ENCODE measurements at regions not wholly inside any gene's neighbourhood (a gene's known extent, or its start where the extent isn't known, plus 50 kb on each side); places are given as distances from the start of the nearest gene placed in this dataset.
A peak's percentile ranks its signal among the peaks of the same experiment; 100 is the strongest.

DNA sequence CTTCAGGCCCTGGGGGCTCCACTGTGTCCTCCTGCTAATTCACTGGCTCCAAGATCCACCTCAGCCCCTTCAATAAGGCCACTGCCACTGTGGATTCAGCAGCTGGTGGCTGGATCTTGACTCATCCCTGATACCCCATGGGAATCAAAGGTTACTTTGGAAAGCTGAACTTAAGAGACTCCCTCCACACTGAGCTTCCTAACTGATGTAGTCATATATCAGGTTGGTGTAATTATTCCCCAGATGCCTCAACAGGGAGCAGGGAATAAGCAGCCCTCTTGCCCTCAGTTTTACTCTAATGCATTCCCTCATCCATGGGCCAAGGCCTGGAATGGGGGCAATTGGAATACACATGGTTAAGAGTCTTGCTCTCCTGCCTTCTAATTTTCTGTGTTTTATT lies 164.6 kb downstream of the FASLG start:
- POLR2A ChIA-PET = no interaction called here
- DNase-seq (ENCODE audit: low spot score) (no peak), ATAC-seq (no peak)
- H3K9me3 Mint-ChIP-seq = no peaks in the 10 kb centered on the region
- no peaks in the 10 kb centered on the region for H3K27me3 Mint-ChIP-seq (ENCODE audit: low read depth)
- no peak overlapping the region for H3K27ac Mint-ChIP-seq
- no peak overlapping the region for H3K4me3 Mint-ChIP-seq
- no peak for TF ChIP-seq NFATC4 (CRISPR knock-in tag; IDR thresholded peaks at IDR 0.05)
- no peak for TF ChIP-seq JUN (CRISPR knock-in tag; IDR thresholded peaks at IDR 0.05)
- TF ChIP-seq, protein P1, sequence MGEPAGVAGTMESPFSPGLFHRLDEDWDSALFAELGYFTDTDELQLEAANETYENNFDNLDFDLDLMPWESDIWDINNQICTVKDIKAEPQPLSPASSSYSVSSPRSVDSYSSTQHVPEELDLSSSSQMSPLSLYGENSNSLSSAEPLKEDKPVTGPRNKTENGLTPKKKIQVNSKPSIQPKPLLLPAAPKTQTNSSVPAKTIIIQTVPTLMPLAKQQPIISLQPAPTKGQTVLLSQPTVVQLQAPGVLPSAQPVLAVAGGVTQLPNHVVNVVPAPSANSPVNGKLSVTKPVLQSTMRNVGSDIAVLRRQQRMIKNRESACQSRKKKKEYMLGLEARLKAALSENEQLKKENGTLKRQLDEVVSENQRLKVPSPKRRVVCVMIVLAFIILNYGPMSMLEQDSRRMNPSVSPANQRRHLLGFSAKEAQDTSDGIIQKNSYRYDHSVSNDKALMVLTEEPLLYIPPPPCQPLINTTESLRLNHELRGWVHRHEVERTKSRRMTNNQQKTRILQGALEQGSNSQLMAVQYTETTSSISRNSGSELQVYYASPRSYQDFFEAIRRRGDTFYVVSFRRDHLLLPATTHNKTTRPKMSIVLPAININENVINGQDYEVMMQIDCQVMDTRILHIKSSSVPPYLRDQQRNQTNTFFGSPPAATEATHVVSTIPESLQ (CRISPR knock-in tag; IDR thresholded peaks at IDR 0.05) = no peak
- TF ChIP-seq, protein P2, sequence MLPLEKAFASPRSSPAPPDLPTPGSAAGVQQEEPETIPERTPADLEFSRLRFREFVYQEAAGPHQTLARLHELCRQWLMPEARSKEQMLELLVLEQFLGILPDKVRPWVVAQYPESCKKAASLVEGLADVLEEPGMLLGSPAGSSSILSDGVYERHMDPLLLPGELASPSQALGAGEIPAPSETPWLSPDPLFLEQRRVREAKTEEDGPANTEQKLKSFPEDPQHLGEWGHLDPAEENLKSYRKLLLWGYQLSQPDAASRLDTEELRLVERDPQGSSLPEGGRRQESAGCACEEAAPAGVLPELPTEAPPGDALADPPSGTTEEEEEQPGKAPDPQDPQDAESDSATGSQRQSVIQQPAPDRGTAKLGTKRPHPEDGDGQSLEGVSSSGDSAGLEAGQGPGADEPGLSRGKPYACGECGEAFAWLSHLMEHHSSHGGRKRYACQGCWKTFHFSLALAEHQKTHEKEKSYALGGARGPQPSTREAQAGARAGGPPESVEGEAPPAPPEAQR (CRISPR knock-in tag; IDR thresholded peaks at IDR 0.05) = no peak
- no peak for TF ChIP-seq SMAD4 (CRISPR knock-in tag; IDR thresholded peaks at IDR 0.05)
- TF ChIP-seq ZNF121 (CRISPR knock-in tag; IDR thresholded peaks at IDR 0.05) = no peak
- no peak for TF ChIP-seq SOX15 (CRISPR knock-in tag; IDR thresholded peaks at IDR 0.05)
- TF ChIP-seq, protein P3, sequence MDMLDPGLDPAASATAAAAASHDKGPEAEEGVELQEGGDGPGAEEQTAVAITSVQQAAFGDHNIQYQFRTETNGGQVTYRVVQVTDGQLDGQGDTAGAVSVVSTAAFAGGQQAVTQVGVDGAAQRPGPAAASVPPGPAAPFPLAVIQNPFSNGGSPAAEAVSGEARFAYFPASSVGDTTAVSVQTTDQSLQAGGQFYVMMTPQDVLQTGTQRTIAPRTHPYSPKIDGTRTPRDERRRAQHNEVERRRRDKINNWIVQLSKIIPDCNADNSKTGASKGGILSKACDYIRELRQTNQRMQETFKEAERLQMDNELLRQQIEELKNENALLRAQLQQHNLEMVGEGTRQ (CRISPR knock-in tag; IDR thresholded peaks at IDR 0.05) = no peak
- TF ChIP-seq EMX1 (CRISPR knock-in tag; IDR thresholded peaks at IDR 0.05) = no peak
- TF ChIP-seq GTF2I (CRISPR knock-in tag; conservative IDR thresholded peaks at IDR 0.05) = no peak
- no peaks in the 10 kb centered on the region for H3K36me3 Mint-ChIP-seq
- CTCF ChIA-PET = interaction anchor here (1.5 kb wide), 1 partner anchor 378 kb away, joined by 4 read pairs; no protein-coding TSS in a partner anchor
- H3K4me1 Mint-ChIP-seq = no peaks in the 10 kb centered on the region

DNA sequence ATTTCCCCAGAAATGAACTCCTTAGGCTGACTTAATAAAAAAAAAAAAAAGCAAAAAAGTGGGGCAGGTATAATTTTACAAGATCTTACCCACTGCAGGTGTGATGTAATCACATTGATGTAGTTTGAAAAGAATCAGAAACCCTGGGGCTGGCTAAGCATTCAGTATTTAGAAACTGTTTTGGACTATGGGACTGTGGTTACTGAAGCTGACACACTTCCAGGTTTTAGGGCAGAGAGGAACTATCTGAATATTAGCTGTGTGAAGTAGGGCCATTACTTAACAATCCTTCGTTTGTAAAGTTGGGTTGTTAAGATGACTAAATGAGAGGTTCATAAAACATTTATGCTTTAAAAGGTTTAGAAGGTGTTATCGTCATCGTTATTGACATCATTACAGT lies 165.3 kb downstream of the FASLG start:
- no peak for TF ChIP-seq SP1 (CRISPR knock-in tag; conservative IDR thresholded peaks at IDR 0.05)
- Mint-ChIP-seq H3K4me3 (no peak overlapping the region), H3K9me3 (no peaks in the 10 kb centered on the region), H3K27ac (no peak overlapping the region), H3K36me3 (no peaks in the 10 kb centered on the region), H3K27me3 (ENCODE audit: low read depth) (no peaks in the 10 kb centered on the region), H3K4me1 (no peaks in the 10 kb centered on the region)
- DNase-seq (ENCODE audit: low spot score) (no peak), ATAC-seq (no peak)
- CTCF ChIA-PET = no interaction called here
- POLR2A ChIA-PET = no interaction called here

DNA sequence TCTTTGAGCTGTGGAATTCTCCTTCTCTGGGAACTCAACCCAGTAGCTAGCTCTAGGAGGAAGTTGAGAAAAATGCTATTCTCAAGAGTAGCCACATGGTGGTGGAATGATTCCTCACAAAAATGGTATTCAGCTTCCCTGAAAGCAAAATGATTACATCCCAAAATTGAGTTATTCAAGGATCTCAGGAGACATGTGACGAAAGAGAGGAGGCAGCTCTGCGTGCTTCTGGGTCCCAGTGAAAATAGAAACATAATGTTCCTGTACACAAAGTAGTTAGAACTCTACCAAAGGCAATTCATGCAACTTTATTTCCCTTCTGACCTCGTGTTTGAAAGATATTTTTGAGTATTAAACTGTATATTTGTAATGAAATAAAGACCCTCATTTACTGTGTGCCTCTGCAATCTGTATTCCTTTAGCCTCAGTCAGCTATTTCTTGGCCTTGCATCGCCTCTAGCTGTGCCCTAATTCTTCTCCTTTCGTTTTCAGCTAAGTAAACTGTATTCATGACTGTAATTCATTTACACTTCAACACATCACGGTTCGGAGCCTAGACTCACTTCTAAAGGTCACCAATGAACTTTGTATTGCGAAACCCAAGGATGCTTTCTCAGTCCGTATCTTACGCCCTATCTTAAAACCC lies 167.3 kb downstream of the FASLG start:
- POLR2A ChIA-PET = no interaction called here
- H3K9me3 Mint-ChIP-seq = no peaks in the 10 kb centered on the region
- TF ChIP-seq, protein P4, sequence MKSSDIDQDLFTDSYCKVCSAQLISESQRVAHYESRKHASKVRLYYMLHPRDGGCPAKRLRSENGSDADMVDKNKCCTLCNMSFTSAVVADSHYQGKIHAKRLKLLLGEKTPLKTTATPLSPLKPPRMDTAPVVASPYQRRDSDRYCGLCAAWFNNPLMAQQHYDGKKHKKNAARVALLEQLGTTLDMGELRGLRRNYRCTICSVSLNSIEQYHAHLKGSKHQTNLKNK (CRISPR knock-in tag; IDR thresholded peaks at IDR 0.05) = no peak
- TF ChIP-seq RELA (CRISPR knock-in tag; IDR thresholded peaks at IDR 0.05; ENCODE audit: borderline replicate concordance) = no peak
- TF ChIP-seq CREM (CRISPR knock-in tag; IDR thresholded peaks at IDR 0.05) = no peak
- TF ChIP-seq, protein P5, sequence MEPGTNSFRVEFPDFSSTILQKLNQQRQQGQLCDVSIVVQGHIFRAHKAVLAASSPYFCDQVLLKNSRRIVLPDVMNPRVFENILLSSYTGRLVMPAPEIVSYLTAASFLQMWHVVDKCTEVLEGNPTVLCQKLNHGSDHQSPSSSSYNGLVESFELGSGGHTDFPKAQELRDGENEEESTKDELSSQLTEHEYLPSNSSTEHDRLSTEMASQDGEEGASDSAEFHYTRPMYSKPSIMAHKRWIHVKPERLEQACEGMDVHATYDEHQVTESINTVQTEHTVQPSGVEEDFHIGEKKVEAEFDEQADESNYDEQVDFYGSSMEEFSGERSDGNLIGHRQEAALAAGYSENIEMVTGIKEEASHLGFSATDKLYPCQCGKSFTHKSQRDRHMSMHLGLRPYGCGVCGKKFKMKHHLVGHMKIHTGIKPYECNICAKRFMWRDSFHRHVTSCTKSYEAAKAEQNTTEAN (CRISPR knock-in tag; IDR thresholded peaks at IDR 0.05) = no peak
- TF ChIP-seq PRRX2 (CRISPR knock-in tag; IDR thresholded peaks at IDR 0.05) = no peak
- TF ChIP-seq, protein P6, sequence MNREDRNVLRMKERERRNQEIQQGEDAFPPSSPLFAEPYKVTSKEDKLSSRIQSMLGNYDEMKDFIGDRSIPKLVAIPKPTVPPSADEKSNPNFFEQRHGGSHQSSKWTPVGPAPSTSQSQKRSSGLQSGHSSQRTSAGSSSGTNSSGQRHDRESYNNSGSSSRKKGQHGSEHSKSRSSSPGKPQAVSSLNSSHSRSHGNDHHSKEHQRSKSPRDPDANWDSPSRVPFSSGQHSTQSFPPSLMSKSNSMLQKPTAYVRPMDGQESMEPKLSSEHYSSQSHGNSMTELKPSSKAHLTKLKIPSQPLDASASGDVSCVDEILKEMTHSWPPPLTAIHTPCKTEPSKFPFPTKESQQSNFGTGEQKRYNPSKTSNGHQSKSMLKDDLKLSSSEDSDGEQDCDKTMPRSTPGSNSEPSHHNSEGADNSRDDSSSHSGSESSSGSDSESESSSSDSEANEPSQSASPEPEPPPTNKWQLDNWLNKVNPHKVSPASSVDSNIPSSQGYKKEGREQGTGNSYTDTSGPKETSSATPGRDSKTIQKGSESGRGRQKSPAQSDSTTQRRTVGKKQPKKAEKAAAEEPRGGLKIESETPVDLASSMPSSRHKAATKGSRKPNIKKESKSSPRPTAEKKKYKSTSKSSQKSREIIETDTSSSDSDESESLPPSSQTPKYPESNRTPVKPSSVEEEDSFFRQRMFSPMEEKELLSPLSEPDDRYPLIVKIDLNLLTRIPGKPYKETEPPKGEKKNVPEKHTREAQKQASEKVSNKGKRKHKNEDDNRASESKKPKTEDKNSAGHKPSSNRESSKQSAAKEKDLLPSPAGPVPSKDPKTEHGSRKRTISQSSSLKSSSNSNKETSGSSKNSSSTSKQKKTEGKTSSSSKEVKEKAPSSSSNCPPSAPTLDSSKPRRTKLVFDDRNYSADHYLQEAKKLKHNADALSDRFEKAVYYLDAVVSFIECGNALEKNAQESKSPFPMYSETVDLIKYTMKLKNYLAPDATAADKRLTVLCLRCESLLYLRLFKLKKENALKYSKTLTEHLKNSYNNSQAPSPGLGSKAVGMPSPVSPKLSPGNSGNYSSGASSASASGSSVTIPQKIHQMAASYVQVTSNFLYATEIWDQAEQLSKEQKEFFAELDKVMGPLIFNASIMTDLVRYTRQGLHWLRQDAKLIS (CRISPR knock-in tag; IDR thresholded peaks at IDR 0.05; ENCODE audit: borderline replicate concordance) = no peak
- no peak for TF ChIP-seq ZNF232 (CRISPR knock-in tag; IDR thresholded peaks at IDR 0.05)
- no peak for TF ChIP-seq CBFB (CRISPR knock-in tag; IDR thresholded peaks at IDR 0.05; ENCODE audit: low read depth)
- TF ChIP-seq, protein P3 (CRISPR knock-in tag; IDR thresholded peaks at IDR 0.05) = no peak
- TF ChIP-seq GABPB1 (CRISPR knock-in tag; IDR thresholded peaks at IDR 0.05) = no peak

More for the DNA sequence above, 167.3 kb downstream of the FASLG start:
- H3K4me3 Mint-ChIP-seq = no peak overlapping the region
- H3K27me3 Mint-ChIP-seq (ENCODE audit: low read depth) = peaks cover 6% of the 10 kb centered on the region; the same call in 1 of the 2 replicates
- H3K4me1 Mint-ChIP-seq = no peaks in the 10 kb centered on the region
- DNase-seq (ENCODE audit: low spot score) (no peak), ATAC-seq (peak; percentile 87)
- no peaks in the 10 kb centered on the region for H3K36me3 Mint-ChIP-seq
- no peak overlapping the region for H3K27ac Mint-ChIP-seq
- CTCF ChIA-PET = interaction anchor here (0.6 to 2.7 kb wide), 19 partner anchors 9 to 979 kb away, joined by 3 to 81 read pairs (median 4); partner anchors contain the start of gene TNFSF4
